RWPE2 (cell line): ENCODE measurements at regions not wholly inside any gene's neighbourhood (a gene's known extent, or its start where the extent isn't known, plus 50 kb on each side); places are given as distances from the start of the nearest gene placed in this dataset.
"Not testable (repeated sequence)": the region's sequence is repeated elsewhere in the genome, so short reads cannot be mapped to it uniquely, and the experiment has no call there.

ENCODE experiments used
- ATAC-seq: fragments of 200-7000 bp; cut with Tn5 transposase; 3 replicates; pipeline ENCODE4 v1.9.1; 2021; ENCODE audit warnings: low read depth
- DNase-seq: peaks from one replicate; pipeline ENCODE4 v3.0.0-alpha.2; 2020; ENCODE audit warnings: low spot score
- H3K27ac ChIP-seq: fragments of 450-650 bp; 2 replicates; pipeline ENCODE4 v1.5.1; 2017; ENCODE audit warnings: mild to moderate bottlenecking; ENCODE audit not compliant: poor library complexity, severe bottlenecking
- H3K27me3 ChIP-seq: fragments of 250-450 bp; sonication (Bioruptor Pico); 2 replicates; pipeline ENCODE4 v1.5.1; 2021; ENCODE audit warnings: mild to moderate bottlenecking, moderate library complexity; ENCODE audit not compliant: insufficient read depth, poor library complexity, severe bottlenecking
- H3K36me3 ChIP-seq: fragments of 250-450 bp; sonication (Bioruptor Pico); 2 replicates; pipeline ENCODE4 v1.5.1; 2020; ENCODE audit warnings: low read depth, mild to moderate bottlenecking, moderate library complexity
- H3K4me1 ChIP-seq: fragments of 250-450 bp; sonication (Bioruptor Pico); 2 replicates; pipeline ENCODE4 v1.5.1; 2021; ENCODE audit warnings: mild to moderate bottlenecking, moderate library complexity; ENCODE audit not compliant: insufficient read depth, poor library complexity, severe bottlenecking
- H3K4me3 ChIP-seq: fragments of 250-450 bp; sonication (Bioruptor Pico); 2 replicates; pipeline ENCODE4 v1.5.1; 2021; ENCODE audit warnings: mild to moderate bottlenecking, moderate library complexity; ENCODE audit not compliant: severe bottlenecking
- H3K9me3 ChIP-seq: fragments of 250-450 bp; sonication (Bioruptor Pico); 2 replicates; pipeline ENCODE4 v1.5.1; 2021; ENCODE audit warnings: mild to moderate bottlenecking, moderate library complexity; ENCODE audit not compliant: severe bottlenecking
- TF ChIP-seq, protein P1 (sequence below): fragments of 450-650 bp; IDR thresholded peaks from one replicate; pipeline ENCODE4 v1.5.1; 2017; ENCODE audit warnings: mild to moderate bottlenecking, moderate library complexity; ENCODE audit not compliant: poor library complexity, severe bottlenecking

DNA sequence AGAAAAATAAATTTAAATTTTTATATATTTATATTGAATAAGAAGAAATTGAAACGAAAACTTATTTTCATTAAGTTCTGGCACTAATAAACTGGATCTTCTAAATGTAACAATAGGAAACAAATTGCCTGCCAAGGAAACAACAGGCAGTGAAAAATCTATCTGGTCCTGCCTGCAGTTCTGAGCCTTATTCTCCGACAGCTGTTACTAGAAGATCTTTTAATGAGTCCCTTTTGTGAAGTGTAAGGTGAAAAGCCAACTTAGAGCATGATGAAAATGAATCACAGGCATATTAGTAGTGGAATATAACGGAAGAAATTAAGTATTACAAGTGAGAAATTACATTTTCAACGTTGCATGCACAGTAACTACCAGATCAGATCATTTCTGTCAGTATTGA lies 1002.7 kb upstream of the PCDH20 start:
- TF ChIP-seq, protein P1, sequence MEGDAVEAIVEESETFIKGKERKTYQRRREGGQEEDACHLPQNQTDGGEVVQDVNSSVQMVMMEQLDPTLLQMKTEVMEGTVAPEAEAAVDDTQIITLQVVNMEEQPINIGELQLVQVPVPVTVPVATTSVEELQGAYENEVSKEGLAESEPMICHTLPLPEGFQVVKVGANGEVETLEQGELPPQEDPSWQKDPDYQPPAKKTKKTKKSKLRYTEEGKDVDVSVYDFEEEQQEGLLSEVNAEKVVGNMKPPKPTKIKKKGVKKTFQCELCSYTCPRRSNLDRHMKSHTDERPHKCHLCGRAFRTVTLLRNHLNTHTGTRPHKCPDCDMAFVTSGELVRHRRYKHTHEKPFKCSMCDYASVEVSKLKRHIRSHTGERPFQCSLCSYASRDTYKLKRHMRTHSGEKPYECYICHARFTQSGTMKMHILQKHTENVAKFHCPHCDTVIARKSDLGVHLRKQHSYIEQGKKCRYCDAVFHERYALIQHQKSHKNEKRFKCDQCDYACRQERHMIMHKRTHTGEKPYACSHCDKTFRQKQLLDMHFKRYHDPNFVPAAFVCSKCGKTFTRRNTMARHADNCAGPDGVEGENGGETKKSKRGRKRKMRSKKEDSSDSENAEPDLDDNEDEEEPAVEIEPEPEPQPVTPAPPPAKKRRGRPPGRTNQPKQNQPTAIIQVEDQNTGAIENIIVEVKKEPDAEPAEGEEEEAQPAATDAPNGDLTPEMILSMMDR: no peak
- DNase-seq (no peak), ATAC-seq (no peak)
- Histone ChIP-seq H3K36me3 (no peaks in the 10 kb centered on the region), H3K27ac (no peak overlapping the region), H3K27me3 (no peaks in the 10 kb centered on the region), H3K9me3 (peaks cover 2% of the 10 kb centered on the region), H3K4me3 (no peak overlapping the region), H3K4me1 (peaks cover 13% of the 10 kb centered on the region)

DNA sequence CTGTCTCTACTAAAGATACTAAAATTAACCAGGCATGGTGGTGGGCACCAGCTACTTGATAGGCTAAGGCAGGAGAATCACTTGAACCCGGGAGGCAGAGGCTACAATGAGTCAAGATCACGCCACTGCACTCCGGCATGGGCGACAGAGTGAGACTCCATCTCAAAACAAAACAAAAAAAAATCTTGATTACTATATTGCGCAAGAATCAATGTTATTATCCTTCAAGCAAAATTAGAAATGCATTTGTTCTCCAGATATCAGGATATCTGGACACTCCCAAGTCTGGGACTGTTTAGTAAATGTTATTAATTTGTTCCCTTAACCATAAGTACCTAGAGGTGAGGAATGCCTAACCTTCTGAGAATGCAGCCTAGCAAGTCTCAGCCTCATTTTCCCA lies 992.2 kb upstream of the PCDH20 start:
- TF ChIP-seq, protein P1: no peak
- Histone ChIP-seq H3K27me3 (no peaks in the 10 kb centered on the region), H3K4me1 (no peaks in the 10 kb centered on the region), H3K36me3 (no peaks in the 10 kb centered on the region), H3K4me3 (no peak overlapping the region), H3K27ac (no peak overlapping the region), H3K9me3 (no peaks in the 10 kb centered on the region)
- ATAC-seq (no peak), DNase-seq (no peak)

DNA sequence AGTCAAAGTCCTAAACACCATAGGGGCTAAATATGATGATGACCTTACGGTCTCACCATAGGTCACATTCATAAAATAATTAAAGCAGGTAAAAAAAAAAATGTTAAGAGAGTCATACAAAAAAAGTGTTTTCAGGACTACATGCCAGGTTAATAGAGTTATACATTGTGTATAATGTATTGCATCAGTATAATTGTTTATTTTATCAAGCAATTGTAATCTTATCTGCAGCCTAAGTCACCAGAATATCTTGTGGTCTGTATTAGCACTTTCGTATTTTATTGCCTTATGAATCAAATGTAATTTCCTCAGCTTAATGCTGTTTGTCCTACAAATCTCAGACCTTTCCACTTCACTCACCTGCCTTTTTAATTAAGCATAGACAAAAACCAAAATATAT lies 972.9 kb upstream of the PCDH20 start:
- DNase-seq (no peak), ATAC-seq (no peak)
- Histone ChIP-seq H3K4me3 (no peak overlapping the region), H3K36me3 (no peaks in the 10 kb centered on the region), H3K9me3 (no peaks in the 10 kb centered on the region), H3K27me3 (peaks cover 4% of the 10 kb centered on the region), H3K27ac (no peak overlapping the region), H3K4me1 (no peaks in the 10 kb centered on the region)
- TF ChIP-seq, protein P1: no peak

DNA sequence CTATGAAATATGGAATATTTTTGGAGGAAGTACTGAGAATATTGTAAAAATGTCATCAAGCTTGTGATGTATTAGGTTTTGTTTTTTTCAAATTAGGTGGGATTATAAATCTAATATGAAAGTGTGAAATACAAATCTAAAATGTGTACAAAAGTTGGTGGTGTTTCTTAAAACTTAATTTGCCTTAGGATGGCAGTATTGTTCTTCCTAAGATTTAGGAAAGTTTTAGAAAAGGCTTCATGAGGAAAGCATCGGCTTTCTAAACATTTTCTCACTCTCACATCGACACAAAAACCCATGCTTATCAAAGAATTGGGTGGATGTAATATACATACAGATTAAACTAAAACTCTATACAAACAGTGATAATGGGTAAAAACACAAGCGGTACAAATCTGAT lies 972.0 kb upstream of the PCDH20 start:
- ATAC-seq (no peak), DNase-seq (no peak)
- Histone ChIP-seq H3K27me3 (peaks cover 4% of the 10 kb centered on the region), H3K4me1 (no peaks in the 10 kb centered on the region), H3K36me3 (no peaks in the 10 kb centered on the region), H3K4me3 (no peak overlapping the region), H3K27ac (no peak overlapping the region), H3K9me3 (no peaks in the 10 kb centered on the region)
- TF ChIP-seq, protein P1: peak; percentile 45

DNA sequence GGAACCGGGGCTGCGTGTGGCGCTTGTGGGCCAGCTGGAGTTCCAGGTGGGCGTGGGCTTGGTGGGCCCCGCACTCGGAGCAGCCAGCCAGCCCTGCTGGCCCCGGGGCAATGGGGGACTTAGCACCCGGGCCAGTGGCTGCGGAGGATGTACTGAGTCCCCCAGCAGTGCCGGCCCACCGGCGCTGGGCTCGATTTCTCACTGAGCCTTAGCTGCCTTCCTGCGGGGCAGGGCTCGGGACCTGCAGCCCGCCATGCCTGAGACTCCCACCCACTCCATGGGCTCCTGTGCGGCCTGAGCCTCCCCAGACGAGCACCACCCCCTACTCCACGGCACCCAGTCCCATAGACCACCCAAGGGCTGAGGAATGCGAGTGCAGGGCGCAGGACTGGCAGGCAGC lies 963.6 kb upstream of the PCDH20 start:
- H3K36me3 ChIP-seq, DNase-seq, H3K4me3 ChIP-seq, H3K9me3 ChIP-seq, H3K4me1 ChIP-seq, H3K27ac ChIP-seq, ATAC-seq, H3K27me3 ChIP-seq: not testable (repeated sequence)
